NCI-H146 (cell line): ENCODE measurements at regions not wholly inside any gene's neighbourhood (a gene's known extent, or its start where the extent isn't known, plus 50 kb on each side); places are given as distances from the start of the nearest gene placed in this dataset.
"Not testable (repeated sequence)": the region's sequence is repeated elsewhere in the genome, so short reads cannot be mapped to it uniquely, and the experiment has no call there.

Experiments
- DNase-seq: peaks from one replicate; lab custom pipeline; 2025; lab: John Stamatoyannopoulos, UW

DNA sequence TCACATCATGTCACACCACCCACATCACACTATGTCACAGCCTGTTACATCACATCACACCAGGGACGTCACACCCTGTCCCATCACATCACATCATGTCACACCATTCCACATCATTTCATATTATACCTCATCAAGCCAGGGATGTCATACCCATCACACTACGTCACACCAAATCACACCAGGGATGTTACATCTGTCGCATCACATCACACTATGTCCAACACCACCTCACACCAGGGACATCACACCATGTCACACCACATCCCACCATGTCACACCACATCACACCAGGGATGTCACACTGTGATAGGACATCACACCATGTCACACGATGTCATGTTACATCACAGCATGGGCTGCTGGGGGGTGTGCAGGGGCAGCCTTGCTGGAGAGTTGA, 110.6 kb downstream of the TMEM121 start:
- DNase-seq, result no peak

DNA sequence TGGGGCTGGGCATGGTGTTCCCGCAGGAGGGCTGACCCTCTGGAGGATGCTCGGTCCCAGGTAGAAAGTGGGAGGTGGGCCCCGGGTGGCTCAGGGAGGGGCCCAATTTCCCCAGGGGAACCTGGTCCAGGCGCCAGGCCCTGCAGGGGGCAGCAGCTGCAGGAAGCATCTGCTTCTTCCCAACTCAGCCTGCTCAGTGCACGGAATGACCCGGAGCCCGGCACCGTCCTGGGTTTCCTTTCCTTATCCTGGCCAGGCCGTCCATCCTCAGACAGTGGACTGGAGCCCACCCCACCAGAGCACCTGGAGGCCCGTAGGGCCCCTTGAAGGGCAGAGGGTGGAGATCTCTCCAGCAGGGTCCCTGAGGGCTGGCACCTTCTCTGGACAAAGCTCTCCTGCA, 111.0 kb downstream of the TMEM121 start:
- DNase-seq, result not testable (repeated sequence)

DNA sequence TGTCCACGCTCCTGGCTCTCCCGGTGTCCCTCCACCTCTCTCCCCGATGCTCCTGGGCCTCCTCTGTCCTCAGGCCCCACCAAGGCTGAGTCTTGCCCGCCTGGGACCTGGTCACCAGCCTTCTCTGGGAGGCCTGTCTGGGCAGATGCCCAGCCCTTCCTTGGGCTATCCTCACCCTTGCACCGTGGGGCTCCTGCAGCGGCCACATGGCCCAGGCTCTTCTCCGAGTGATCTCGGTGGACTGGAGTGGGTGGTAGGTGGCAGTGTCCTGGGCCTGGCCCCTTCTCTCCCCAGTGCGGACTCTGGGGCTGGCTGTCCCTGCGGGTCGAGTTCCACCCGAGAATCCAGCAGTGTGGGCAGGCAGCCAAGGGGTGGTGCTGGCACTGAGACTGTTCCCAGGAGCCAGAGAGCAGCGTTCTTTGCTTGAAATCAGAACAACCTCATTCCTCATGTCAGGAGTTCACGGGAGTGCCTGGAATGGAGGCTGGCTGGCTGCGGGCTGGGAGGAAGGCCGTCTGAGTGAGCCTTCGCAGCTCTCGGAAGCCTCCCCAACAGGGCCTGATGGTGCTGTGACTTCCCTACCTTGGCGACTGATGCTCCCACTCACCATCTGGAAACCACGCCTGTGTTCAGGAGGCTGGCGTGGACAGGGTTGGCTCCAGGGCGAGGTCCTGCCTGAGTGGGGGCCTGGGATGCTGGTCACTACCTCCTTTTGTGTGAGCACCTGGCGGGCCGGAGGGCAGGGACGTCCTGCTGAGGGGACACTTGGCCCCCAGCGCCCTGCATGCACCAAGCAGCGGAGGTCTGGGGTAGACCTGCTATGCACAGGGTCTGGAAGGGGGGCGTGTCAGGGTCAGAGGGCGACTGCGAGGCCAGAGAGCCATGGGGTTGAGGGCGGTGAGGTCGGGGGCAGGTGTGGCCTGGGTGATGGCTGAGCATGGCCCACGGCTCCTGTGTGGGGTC, 113.9 kb downstream of the TMEM121 start:
- not testable (repeated sequence) for DNase-seq

DNA sequence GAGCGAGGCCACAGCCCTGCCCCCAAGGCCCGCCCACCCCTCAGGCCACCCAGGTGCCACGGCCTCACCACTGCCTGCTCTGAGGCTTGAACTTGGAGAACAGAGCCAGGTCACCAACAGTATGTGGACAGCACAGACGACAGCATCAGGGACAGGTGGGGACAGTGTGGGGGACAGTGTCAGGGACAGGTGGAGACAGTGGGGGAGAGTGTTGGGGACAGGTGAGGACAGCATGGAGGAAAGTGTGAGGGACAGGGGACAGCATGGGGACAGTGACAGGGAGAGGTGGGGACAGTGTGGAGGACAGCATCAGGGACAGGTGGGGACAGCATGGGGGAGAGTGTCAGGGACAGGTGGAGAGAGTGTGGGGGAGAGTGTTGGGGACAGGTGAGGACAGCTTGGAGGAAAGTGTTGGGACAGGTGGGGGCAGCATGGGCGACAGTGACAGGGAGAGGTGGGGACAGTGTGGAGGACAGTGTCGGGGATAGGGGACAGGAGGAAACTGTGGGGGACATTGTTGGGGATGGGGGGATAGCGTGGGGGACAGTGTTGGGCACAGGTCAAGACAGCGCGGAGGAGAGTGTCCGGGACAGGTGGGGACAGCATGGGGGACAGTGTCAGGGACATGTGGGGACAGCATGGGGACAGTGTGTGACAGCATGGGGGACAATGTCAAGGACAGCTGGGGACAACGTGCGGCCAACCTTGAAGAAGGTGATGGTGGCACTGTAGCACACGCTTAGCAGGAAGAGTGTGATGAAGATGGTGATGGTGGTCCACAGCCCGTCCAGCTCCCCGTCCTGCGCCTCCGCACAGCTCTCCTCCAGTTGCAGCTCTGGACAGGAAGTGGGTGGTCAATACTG, 114.9 kb downstream of the TMEM121 start:
- DNase-seq, result no peak

DNA sequence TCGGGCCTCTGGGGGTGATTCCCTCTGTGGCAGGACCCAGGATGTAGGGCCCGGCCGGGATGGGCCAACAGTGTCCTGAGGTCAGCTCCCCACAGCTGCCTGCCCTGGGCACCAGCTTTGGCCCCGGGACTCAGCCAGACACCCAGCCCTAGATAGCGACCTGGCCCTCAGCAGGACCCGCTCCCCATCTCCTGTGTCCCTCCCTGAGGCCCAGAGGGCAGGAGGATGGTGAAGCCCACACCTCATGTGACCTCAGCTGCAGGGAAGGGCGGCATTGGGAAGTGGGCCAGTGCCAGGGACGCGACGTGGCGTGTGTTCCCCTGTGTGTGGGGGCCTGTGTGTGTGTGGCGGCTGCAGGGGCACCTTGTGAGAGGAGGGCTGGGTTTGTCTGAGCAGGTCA, 115.6 kb downstream of the TMEM121 start:
- DNase-seq, result not testable (repeated sequence)

DNA sequence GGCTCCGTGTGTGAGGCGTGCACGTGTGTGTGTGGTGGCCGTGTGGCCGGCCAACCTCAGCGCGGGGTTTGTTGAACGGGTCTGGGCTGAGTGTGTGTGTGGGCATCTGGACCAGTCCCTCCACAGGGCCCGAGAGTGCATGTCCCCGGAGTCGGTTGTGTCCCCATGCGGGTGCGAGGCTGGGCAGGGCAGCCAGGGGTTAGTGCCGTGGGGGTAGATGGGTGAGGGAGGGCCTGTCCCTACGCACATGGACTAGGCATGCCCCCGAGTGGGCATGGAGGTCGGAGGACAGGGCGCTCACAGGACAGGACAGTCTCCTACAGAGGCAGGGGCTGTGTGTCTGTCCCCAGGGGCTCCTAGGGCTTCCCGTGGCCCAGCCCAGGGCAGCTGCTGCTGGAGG, 116.1 kb downstream of the TMEM121 start:
- not testable (repeated sequence) for DNase-seq

DNA sequence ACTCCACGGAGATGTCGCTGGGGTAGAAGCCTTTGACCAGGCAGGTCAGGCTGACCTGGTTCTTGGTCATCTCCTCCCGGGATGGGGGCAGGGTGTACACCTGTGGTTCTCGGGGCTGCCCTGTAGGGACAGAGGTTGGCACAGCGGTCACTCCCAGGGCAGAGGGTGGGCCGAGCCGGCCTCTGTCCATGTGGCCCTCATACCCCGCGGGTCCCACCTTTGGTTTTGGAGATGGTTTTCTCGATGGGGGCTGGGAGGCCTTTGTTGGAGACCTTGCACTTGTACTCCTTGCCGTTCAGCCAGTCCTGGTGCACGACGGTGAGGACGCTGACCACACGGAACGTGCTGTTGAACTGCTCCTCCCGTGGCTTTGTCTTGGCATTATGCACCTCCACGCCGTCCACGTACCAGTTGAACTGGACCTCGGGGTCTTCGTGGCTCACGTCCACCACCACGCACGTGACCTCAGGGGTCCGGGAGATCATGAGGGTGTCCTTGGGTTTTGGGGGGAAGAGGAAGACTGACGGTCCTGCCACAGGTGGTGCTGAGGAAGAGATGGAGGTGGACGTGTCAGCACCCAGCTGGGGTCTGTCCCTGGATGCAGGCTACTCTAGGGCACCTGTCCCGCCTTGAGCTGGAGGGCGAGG, 117.1 kb downstream of the TMEM121 start:
- not testable (repeated sequence) for DNase-seq

DNA sequence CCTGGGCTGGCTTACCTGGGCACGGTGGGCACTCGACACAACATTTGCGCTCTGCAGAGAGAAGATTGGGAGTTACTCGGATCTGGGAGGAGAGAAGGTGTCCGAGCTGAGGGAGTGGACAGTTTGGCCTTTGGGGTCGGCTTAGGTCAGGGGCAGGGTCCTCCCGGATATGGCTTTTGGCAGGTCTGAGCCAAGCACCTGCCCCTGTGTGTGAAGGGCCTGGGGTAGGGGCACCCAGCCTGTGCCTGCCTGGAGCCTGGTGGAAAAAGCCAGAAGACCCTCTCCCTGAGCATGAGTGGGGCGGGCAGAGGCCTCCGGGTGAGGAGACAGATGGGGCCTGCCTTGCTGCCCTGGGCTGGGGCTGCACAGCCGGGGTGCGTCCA, 117.7 kb downstream of the TMEM121 start:
- DNase-seq, result not testable (repeated sequence)

DNA sequence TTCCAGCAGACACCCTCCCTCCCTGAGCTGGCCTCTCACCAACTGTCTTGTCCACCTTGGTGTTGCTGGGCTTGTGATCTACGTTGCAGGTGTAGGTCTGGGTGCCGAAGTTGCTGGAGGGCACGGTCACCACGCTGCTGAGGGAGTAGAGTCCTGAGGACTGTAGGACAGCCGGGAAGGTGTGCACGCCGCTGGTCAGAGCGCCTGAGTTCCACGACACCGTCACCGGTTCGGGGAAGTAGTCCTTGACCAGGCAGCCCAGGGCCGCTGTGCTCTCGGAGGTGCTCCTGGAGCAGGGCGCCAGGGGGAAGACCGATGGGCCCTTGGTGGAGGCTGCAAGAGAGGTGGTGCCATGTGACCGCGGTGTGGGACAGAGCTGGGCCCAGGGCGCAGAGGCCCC, 118.1 kb downstream of the TMEM121 start:
- not testable (repeated sequence) for DNase-seq

DNA sequence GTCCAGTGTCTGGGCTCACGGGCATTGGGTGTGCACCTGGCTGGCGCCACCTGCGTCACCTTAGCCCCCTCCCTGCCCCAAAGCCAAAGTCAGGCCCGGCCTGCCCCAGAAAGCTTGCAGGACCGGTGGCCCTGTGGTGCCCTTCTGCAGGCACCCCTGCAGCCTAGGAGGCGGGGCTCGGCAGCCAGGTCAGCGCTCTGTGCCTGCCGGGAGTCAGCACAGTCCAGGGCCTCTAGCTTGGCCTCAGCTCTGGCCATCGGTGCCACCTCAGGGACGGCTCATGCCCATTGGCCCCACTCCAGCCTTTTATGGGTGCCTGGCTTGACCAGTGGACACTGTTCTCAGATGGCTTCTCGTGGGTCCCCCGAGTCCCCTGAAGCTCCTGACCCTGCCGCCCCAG, 118.5 kb downstream of the TMEM121 start:
- not testable (repeated sequence) for DNase-seq

DNA sequence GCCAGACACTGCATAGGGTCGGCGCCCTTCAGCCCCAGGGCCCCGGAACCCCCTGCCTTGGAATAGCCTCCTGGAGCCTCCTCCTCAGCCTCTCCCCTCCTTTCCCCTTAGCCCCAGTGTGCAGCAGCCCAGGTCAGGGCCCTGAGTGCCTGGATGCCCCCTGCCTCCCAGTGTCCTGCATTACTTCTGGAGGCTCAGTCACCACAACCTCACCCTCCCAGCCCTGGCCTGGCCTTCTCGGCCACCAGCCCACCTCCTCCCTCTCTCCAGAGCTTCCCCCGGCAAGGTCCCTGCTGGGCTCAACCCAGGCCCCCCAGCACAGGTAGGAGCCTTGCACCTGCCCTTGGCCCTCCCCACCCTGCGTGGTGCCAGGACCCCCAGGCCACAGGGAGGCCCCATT, 119.0 kb downstream of the TMEM121 start:
- DNase-seq, result not testable (repeated sequence)

DNA sequence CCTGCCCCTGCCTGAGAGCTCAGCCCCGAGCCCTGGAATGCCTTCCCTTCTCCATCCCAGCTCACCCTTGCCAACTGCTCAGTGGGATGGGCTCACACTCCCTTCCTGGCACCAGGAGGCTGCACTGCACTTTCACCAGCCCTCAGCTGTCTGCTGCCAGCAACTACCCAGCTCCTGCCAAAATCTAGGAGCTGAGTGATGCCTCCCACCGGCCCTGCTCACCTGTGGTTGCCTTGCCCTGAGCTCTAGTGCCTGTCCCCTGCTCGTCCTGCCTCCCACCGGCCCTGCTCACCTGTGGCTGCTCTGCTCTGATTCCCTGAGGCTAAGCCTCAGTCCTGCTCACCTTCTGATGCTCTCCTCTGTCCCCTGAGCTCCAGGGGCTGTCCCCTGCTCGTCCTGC, 119.8 kb downstream of the TMEM121 start:
- DNase-seq, result no peak

DNA sequence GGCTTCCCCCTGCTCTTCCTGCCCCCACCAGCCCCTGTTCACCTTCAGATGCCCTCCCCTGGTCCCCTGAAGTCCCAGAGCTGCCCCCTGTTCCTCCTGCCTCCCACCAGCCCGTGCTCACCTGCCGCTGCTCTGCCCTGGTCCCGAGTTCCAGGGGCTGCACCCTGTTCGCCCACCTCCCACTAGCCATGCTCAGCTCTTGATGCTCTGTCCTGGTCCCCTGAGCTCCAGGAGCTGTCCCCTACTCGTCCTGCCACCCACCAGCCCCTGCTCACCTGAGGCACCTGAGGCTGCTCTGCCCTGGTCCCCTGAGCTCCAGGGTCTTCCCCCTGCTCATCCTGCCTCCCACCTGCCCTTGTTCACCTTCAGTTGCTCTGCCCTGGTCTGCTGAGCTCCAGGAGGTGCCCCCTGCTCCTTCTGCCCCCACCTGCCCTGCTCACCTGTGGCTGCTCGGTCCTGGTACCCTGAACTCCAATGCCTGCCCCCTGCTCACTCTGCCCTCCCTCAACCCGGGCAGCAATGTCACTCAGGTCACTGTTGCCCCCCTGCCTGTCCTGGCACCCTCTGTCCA, 120.4 kb downstream of the TMEM121 start:
- DNase-seq, result not testable (repeated sequence)

DNA sequence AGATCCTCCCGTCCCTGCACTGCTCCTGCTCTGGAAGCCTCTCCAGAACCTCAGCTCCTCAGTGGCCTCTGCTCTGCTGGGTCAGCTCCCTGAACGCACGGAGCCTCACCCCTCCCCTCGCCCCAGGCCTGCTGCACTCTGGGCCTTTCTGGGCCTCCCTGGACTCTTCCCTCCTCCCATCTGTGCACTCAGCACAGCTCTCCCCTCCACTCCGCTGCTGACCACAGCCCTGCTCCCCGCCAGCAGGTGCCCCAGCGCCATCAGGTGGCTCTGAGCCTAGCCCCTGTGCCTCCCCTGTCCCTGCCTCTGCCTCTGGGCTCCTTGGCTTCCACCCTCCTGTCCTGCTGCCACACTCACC, 121.0 kb downstream of the TMEM121 start:
- DNase-seq, result not testable (repeated sequence)

DNA sequence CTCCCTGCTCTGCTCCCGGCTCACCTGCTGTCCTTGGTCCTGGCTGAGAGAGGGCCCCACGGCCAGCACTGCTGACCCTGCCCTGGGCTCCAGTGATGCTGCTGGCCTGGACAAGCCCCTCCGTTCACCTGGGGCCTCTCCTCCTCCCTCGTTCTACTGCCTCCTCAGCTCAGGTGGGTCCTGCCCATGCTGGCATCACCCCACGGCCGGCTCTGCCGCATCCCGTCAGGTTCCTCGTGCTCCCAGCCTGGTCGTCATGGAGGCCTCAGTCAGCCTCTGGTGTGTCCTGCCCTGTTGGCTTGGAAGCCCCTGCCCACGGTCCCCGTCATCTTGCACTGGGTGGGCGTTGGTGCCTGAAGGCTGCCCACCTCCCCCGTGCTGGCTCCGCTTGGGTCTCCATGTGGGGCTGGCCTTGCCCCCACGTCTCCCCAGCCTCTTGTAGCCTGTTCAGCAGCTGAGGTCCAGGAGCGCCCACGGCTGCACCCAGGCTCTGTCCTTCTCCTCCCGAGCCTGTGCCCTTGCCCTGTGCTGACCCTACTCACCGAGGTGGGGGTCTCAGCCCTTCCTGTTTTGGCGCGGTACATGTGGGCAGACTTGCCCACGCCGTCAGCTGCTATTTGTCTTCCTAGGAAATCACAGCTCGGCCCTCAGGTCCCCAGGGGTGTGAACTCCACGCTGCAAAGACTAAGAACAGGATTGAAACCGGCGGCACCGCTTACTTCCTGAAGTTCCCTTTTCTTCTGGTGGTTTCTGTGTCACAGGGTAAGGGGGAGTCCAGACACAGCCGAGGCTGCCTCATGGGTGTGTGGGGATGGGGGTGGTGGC, 121.6 kb downstream of the TMEM121 start:
- no peak for DNase-seq

DNA sequence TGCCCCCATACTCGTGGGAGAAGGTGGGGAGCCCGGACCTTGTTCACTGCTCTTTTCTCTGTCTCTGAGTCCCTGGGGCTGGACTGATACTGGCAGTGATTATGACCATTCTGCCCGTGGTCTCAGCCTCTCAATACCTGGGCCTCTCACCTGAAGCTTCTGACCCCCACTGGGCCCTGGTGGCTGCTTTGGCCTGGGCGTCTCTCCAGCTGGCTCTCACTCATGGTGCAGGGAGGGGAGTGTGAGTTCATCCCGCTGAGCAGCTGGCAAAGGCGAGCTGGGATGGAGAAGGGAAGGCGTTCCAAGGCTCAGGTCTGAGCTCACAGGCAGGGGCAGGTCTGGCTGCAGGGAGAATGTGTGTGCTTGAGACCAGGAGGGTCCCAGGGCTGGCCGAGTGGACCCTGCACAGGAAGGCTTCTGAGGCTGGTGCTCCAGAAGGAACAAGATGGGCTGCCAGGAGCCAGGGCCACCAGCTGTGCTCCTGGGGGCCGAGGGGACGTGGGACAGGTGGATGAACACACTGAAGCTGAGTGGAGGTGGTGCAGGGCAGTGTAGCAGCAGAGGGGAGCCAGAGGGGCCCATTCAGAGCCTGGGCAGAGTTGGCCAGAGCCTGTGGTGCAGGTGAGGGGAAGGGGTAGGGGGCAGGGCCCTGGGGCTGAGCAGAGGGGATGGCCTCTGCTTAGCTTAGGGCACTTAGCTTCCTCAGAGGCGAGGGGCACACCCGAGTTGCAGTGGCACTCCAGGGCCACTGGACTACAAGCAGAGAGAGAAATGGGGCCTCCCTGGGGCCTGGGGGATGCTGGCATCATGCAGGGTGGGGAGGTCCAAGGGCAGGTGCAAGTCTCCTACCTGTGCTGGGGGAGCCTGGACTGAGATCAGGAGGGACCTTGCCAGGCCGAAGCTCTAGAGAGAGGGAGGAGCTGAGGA, 122.5 kb downstream of the TMEM121 start:
- DNase-seq, result not testable (repeated sequence)

DNA sequence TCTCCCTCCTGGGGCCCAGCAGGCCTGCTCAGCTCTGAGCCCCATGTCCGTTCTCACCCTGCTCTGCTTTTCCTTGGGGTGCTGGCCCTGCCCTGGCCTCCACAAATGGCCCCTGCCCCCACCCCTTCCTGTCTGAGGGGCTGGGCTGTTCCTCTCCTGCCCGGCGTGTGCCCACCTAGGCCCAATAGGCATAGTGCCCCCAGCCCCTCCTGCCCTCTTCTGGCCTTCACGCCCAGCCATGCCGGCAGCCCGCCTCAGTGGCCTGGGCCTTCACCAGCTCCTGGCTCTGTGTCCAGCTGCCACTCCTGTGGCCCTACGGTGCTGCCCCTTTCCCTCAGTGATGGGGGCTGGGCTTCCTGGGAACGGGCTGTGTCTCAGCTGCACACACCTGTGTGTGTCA, 125.9 kb downstream of the TMEM121 start:
- not testable (repeated sequence) for DNase-seq

DNA sequence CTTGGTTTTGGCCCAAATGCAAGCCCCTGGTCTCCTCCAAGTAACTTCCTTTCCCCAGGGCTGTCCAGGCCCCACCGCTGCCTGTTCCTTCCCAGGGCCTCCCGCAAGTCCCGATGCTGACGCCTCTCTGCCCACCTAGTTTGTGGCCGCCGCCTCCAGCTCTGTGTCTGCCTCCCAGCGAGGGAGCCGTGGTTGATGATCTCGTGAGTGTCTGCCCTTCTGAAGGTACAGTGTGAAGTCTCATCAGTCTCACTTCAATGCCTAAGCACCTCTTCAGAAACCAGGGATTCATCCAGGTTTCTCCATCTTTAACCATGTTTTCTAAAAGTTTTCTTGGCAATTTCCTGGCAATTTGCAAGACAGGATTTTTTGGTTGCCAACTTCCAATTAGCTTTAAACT, 127.5 kb downstream of the TMEM121 start:
- not testable (repeated sequence) for DNase-seq

DNA sequence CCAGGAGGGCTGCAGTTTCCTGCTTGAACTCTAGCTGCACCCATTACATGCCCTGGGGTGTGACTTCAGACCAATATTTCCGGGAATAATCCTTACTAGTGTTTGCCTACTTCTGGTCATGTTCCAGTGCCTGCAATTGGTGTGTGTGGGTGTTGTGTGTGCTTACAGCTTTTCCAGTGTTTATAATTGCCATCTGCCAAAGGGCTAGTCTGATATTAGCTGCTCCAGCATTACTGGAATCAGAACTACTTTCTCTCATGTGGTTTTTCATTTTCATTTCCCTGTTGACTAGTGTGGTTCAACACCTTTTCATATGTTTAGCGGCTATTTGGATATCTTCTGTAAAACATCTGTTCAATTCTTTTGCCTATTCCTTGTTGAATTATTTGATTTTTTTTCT, 132.9 kb downstream of the TMEM121 start:
- DNase-seq, result not testable (repeated sequence)

DNA sequence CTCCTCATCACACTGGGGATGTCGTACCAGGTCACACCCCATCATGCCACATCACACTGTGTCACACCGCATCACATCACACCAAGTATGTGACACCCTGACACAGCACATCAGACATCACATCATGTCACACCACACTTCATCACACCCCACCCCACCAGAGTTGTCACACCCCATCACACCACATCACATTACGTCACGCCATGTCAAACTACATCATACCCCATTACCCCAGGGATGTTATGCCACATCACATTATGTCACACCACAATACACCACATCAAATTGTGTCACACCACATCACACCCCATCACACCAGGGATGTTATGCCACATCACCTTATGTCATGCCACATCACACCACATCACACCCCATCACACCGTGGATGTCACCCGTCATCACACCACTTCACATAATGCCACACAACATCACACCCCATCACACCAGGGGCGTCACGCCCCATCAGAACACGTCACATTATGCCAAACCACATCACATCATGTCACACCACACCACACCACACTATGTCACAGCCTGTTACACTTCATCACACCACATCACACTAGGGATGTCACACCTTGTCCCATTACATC, 133.6 kb downstream of the TMEM121 start:
- DNase-seq, result no peak
